ENCODE measurements at regions not wholly inside any gene's neighbourhood (a gene's known extent, or its start where the extent isn't known, plus 50 kb on each side); places are given as distances from the start of the nearest gene placed in this dataset.

- TF ChIP-seq CTCF (IDR thresholded peaks at IDR 0.05; ENCODE audit: insufficient read depth, low read length, poor library complexity, severe bottlenecking), result no peak
- TF ChIP-seq EZH2phosphoT487 (conservative IDR thresholded peaks at IDR 0.05; ENCODE audit: low read length), result no peak
Observed at GRCh38 chr7:70975754-70976153, 156.2 kb upstream of the GALNT17 start.
